Panc1 (cell line): ENCODE measurements at regions not wholly inside any gene's neighbourhood (a gene's known extent, or its start where the extent isn't known, plus 50 kb on each side); places are given as distances from the start of the nearest gene placed in this dataset.

ENCODE experiments used
- ATAC-seq: fragments of 200-7000 bp; cut with Tn5 transposase; 2 replicates; pipeline ENCODE4 v1.9.1; 2020; ENCODE audit warnings: mild to moderate bottlenecking, moderate library complexity
- BruUV-seq: library from RNA; stranded (reverse); fragments of 400-500 nt; replicated peaks from 2 replicates; lab custom pipeline; 2021; lab: Mats Ljungman, UMichigan
- CTCF ChIA-PET: fragments of 300-600 bp; sonication (Branson Sonifier 250); formaldehyde crosslinking; loops from one replicate; lab custom pipeline; 2022; ENCODE audit warnings: antibody characterized with exemption; lab: Charles Lee
- POLR2A ChIA-PET: fragments of 300-600 bp; sonication (Branson Sonifier 250); formaldehyde crosslinking; loops from one replicate; lab custom pipeline; 2022; ENCODE audit warnings: antibody characterized with exemption; lab: Charles Lee
- DNase-seq: peaks from one replicate; pipeline ENCODE4 v3.0.0-alpha.2; 2010; ENCODE audit warnings: low read depth, low spot score
- H3K27ac ChIP-seq: 2 replicates; pipeline ENCODE4 v1.5.1; 2011; ENCODE audit warnings: mild to moderate bottlenecking, low read length, inconsistent platforms
- H3K27me3 ChIP-seq: fragments of 200-500 bp; sonication (Bioruptor generic); 2 replicates; pipeline ENCODE4 v1.6.0; 2014; ENCODE audit warnings: low read length, inconsistent platforms; ENCODE audit not compliant: control insufficient read depth, insufficient read depth
- H3K36me3 ChIP-seq: fragments of 200-500 bp; sonication (Bioruptor generic); 2 replicates; pipeline ENCODE4 v1.5.1; 2014; ENCODE audit warnings: inconsistent platforms, mild to moderate bottlenecking, low read length, moderate library complexity; ENCODE audit not compliant: control insufficient read depth, insufficient read depth
- H3K4me1 ChIP-seq: 2 replicates; pipeline ENCODE4 v1.5.1; 2011; ENCODE audit warnings: inconsistent platforms, mild to moderate bottlenecking, low read length, moderate library complexity; ENCODE audit not compliant: control insufficient read depth, insufficient read depth
- H3K4me3 ChIP-seq, 2 experiments: 2 replicates each; pipeline ENCODE4 v1.5.1; 2011 to 2012; ENCODE audit warnings: low read depth in 2 of 2, low read length in 2 of 2, mild to moderate bottlenecking in 2 of 2, inconsistent platforms in 1 of 2, moderate library complexity in 1 of 2
- H3K9me3 ChIP-seq: fragments of 200-500 bp; sonication (Bioruptor generic); 2 replicates; pipeline ENCODE4 v1.5.1; 2014; ENCODE audit warnings: low read depth, mild to moderate bottlenecking, inconsistent platforms, low read length, moderate library complexity; ENCODE audit not compliant: control insufficient read depth, insufficient read depth
- POLR2AphosphoS5 ChIP-seq: IDR thresholded peaks from 2 replicates; pipeline ENCODE4 v1.6.1; 2012; ENCODE audit warnings: mild to moderate bottlenecking, low read depth, low read length, moderate library complexity
- REST ChIP-seq, 2 experiments: IDR thresholded peaks; 2 replicates each; pipeline ENCODE4 v1.6.1; 2011 to 2012; ENCODE audit warnings: low read depth in 2 of 2, control low read depth in 1 of 2, low read length in 1 of 2, mild to moderate bottlenecking in 1 of 2, moderate library complexity in 1 of 2; ENCODE audit not compliant: insufficient read depth in 1 of 2
- SIN3A ChIP-seq: IDR thresholded peaks from 2 replicates; pipeline ENCODE4 v1.6.1; 2012; ENCODE audit warnings: low read depth, mild to moderate bottlenecking, low read length, moderate library complexity, borderline replicate concordance; ENCODE audit not compliant: insufficient read depth
- TCF7L2 ChIP-seq: IDR thresholded peaks from 2 replicates; pipeline ENCODE4 v1.6.1; 2011; ENCODE audit warnings: mild to moderate bottlenecking, low read depth, low read length, inconsistent platforms
- in situ Hi-C: cut with HindIII; loops from 2 replicates; pipeline ENCODE4 v1.10.0; 2016; ENCODE audit warnings: low sequenced_read_pairs, low pct_unique_long_range_greater_than_20kb
- intact Hi-C: fragments of 100-400 bp; cut with micrococcal nuclease; formaldehyde crosslinking; loops from one replicate; pipeline ENCODE4 v1.10.0; 2022; ENCODE audit not compliant: unreplicated experiment
- TF ChIP-seq, protein P1 (sequence below): fragments of 450-650 bp; IDR thresholded peaks from 2 replicates; pipeline ENCODE4 v1.5.1; 2017; ENCODE audit warnings: mild to moderate bottlenecking

DNA sequence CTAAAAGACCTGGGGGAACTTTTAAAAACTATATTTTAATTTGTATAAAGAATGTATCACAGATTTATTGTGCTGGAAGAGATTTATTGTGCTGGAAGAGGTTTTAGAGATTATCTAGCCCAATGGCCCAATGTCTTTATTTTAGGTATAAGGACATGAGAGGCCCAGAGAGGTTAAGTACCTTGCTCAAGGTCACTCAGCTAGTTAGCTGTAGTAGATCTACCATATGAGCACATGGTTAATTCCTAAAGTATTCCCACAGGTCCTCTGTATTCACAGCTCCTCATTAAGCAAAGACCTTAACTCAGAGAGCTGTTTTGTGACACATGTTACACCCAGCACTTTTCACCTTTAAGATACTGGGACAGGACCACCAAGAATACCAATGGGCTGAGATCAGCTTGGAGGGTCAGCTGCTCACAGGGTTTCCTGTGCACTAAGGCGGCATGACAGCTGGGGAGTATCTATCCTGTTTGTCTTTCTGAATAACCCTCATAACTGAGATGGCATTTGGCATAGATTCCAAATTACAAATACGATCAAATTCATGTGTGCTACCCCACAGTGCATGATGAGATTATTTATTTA is 143.1 kb upstream of the TBL1XR1 start:
- Histone ChIP-seq H3K9me3 (no peaks in the 10 kb centered on the region; the same call in 1 of the 2 replicates), H3K27ac (peak overlapping the region; percentile 76; the same call in 1 of the 2 replicates), H3K4me1 (peaks cover 10% of the 10 kb centered on the region), H3K36me3 (no peaks in the 10 kb centered on the region), H3K27me3 (no peaks in the 10 kb centered on the region), H3K4me3 (no peak overlapping the region)
- in situ Hi-C loops, result no loop called here
- DNase-seq (no peak), ATAC-seq (no peak)
- no TSS peak for BruUV-seq
- TF ChIP-seq TCF7L2, result no peak
- no peak for TF ChIP-seq POLR2AphosphoS5
- ChIA-PET CTCF (no interaction called here), POLR2A (no interaction called here)
- intact Hi-C loops, result no loop called here

DNA sequence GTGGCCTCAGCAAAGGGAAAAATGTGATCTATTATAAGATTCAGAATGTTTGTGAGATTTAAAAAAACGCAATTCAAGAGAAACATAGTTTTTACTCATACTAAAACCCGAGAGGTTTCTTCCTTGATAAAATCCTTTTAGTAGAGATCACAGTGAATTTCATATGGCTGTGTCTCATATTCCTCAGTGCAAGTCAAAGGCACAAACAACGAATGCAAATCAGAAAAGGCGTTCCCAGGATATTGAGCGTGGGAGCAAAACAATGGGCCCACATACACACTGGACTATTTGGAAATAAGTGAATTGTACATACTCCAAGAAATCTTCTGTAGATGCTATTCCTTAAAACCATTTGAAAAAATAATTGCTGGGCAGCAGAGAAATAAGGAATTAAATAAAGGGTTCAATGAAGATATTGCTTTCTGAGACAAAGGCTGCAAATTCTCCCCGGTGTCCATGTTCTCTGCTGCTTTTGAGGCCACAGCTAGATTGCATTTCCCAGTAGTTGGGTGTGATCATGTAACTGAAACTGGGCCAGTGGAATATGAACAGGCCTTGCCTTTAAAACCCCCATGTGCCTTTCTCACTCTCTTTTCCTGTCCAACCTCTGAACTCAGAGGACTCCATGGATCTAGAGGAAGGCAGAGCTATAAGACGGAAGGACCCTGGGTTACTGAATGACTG is 144.6 kb upstream of the TBL1XR1 start:
- Histone ChIP-seq H3K4me3 (no peak overlapping the region), H3K4me1 (peaks cover 26% of the 10 kb centered on the region), H3K27me3 (no peaks in the 10 kb centered on the region), H3K36me3 (no peaks in the 10 kb centered on the region), H3K27ac (peak overlapping the region; percentile 41), H3K9me3 (no peaks in the 10 kb centered on the region; the same call in 1 of the 2 replicates)
- DNase-seq, result no peak
- POLR2A ChIA-PET, result interaction anchor here (0.7 kb wide), 1 partner anchor 288 kb away, joined by 4 read pairs; no protein-coding TSS in a partner anchor
- CTCF ChIA-PET, result no interaction called here
- in situ Hi-C loops, result no loop called here
- intact Hi-C loops, result no loop called here
- ATAC-seq, result no peak
- BruUV-seq, result no TSS peak
- TF ChIP-seq REST (IDR thresholded peaks at IDR 0.05; ENCODE audit: insufficient read depth in 1 of 2, low read depth in 2 of 2, low read length in 1 of 2), result no peak
- TF ChIP-seq POLR2AphosphoS5, result no peak
- TF ChIP-seq TCF7L2, result no peak
- TF ChIP-seq SIN3A, result no peak
- TF ChIP-seq, protein P1, sequence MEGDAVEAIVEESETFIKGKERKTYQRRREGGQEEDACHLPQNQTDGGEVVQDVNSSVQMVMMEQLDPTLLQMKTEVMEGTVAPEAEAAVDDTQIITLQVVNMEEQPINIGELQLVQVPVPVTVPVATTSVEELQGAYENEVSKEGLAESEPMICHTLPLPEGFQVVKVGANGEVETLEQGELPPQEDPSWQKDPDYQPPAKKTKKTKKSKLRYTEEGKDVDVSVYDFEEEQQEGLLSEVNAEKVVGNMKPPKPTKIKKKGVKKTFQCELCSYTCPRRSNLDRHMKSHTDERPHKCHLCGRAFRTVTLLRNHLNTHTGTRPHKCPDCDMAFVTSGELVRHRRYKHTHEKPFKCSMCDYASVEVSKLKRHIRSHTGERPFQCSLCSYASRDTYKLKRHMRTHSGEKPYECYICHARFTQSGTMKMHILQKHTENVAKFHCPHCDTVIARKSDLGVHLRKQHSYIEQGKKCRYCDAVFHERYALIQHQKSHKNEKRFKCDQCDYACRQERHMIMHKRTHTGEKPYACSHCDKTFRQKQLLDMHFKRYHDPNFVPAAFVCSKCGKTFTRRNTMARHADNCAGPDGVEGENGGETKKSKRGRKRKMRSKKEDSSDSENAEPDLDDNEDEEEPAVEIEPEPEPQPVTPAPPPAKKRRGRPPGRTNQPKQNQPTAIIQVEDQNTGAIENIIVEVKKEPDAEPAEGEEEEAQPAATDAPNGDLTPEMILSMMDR, result no peak
